Keratinocyte (primary cell): ENCODE measurements at regions not wholly inside any gene's neighbourhood (a gene's known extent, or its start where the extent isn't known, plus 50 kb on each side); places are given as distances from the start of the nearest gene placed in this dataset.

Experiments
- EZH2 ChIP-seq: IDR thresholded peaks from one replicate; pipeline ENCODE4 v1.6.1; 2012; ENCODE audit warnings: inconsistent platforms, mild to moderate bottlenecking, low read length, moderate library complexity
- TF ChIP-seq, protein P1 (sequence below), 3 experiments: IDR thresholded peaks in 1 of 3; conservative IDR thresholded peaks in 1 of 3; optimal IDR thresholded peaks in 1 of 3; 2 replicates in 2 of 3; 3 replicates in 1 of 3; pipeline versions ENCODE3 to v1.5.1; 2011; ENCODE audit warnings: low read length in 3 of 3, mild to moderate bottlenecking in 3 of 3, moderate library complexity in 2 of 3, control low read depth in 1 of 3, inconsistent platforms in 1 of 3; ENCODE audit not compliant: insufficient read depth in 2 of 3; ENCODE audit errors: extremely low read depth in 1 of 3

DNA sequence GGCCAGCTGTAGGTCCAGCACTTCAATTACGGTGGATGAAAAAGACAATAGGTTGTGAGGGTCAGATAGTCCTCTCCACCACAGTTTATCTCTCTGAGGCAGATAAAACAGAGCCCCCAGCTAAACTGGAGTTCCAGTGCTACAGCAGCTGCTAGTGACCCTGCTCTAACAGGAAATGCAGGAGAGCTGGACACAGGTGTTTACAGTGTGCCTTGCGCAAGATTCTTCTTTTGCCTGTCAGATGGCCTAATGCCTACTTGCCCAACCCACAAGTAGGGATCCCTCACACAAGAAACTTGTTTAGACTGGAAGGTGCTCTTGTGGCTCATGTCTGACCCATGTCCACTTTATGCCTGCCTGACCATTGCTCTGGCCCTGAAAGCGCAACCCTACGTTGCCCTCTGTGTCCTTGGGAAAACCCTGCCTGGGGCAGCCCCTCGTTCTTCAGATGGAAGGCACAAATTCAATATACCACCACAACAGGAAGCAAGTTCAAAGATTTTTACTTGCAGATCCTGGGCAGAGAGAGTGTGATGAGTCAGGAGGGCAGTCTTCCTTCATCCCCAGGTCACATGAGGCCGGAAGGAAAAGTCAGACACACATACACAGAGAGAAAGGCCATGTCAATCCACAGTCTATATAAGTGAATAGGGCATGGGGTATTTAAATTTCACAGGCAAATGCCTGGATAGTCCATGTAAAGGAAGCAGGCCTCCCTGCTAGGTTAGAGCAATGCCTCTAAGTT is 105.1 kb upstream of the ADGRL3 start:
- TF ChIP-seq, protein P1, sequence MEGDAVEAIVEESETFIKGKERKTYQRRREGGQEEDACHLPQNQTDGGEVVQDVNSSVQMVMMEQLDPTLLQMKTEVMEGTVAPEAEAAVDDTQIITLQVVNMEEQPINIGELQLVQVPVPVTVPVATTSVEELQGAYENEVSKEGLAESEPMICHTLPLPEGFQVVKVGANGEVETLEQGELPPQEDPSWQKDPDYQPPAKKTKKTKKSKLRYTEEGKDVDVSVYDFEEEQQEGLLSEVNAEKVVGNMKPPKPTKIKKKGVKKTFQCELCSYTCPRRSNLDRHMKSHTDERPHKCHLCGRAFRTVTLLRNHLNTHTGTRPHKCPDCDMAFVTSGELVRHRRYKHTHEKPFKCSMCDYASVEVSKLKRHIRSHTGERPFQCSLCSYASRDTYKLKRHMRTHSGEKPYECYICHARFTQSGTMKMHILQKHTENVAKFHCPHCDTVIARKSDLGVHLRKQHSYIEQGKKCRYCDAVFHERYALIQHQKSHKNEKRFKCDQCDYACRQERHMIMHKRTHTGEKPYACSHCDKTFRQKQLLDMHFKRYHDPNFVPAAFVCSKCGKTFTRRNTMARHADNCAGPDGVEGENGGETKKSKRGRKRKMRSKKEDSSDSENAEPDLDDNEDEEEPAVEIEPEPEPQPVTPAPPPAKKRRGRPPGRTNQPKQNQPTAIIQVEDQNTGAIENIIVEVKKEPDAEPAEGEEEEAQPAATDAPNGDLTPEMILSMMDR (optimal IDR thresholded peaks at IDR 0.05 in 1 of 3, IDR thresholded peaks at IDR 0.05 in 1 of 3, conservative IDR thresholded peaks at IDR 0.05 in 1 of 3; ENCODE audit: extremely low read depth in 1 of 3, insufficient read depth in 2 of 3, low read length in 3 of 3): no peak
- no peak for TF ChIP-seq EZH2
